Uterus (tissue), 3 donors: ENCODE measurements at regions not wholly inside any gene's neighbourhood (a gene's known extent, or its start where the extent isn't known, plus 50 kb on each side); places are given as distances from the start of the nearest gene placed in this dataset.

Experiments used
- DNase-seq, 2 donors: peaks; one replicate each; pipeline ENCODE4 v3.0.0-alpha.2; 2019 to 2020
- H3K27ac ChIP-seq, 2 donors: fragments of 200-600 bp; sonication (generic); 1 replicate in 1 of 2; 2 replicates in 1 of 2; pipeline ENCODE4 v1.5.1; 2016 to 2018
- H3K27me3 ChIP-seq, 2 donors: fragments of 200-600 bp; sonication (generic); one replicate each; pipeline ENCODE4 v1.5.1; 2018 to 2019; ENCODE audit warnings: control low read depth in 1 of 2
- H3K36me3 ChIP-seq, 2 donors: fragments of 200-600 bp; sonication (generic); one replicate each; pipeline ENCODE4 v1.5.1; 2019; ENCODE audit warnings: control low read depth in 1 of 2
- H3K4me1 ChIP-seq, 2 donors: fragments of 200-600 bp; sonication (generic); one replicate each; pipeline ENCODE4 v1.5.1; 2018 to 2019; ENCODE audit warnings: control low read depth in 1 of 2
- H3K4me3 ChIP-seq, 2 donors: fragments of 200-600 bp; sonication (generic); 1 replicate in 1 of 2; 2 replicates in 1 of 2; pipeline ENCODE4 v1.5.1; 2018 to 2019; ENCODE audit warnings: mild to moderate bottlenecking in 1 of 2
- H3K9me3 ChIP-seq, 2 donors: fragments of 200-600 bp; sonication (generic); one replicate each; pipeline ENCODE4 v1.5.1; 2019; ENCODE audit warnings: control low read depth in 1 of 2
- CTCF ChIP-seq, 4 experiments: fragments of 200-600 bp in 2 of 4; fragments of 450-650 bp in 2 of 4; sonication (generic) in 2 of 4; IDR thresholded peaks; one replicate each; pipeline ENCODE4 v1.5.1; 2016 to 2019; ENCODE audit warnings: antibody characterized with exemption in 4 of 4, mild to moderate bottlenecking in 2 of 4, moderate library complexity in 1 of 4
- POLR2A ChIP-seq, 2 donors: fragments of 450-650 bp; IDR thresholded peaks; one replicate each; pipeline ENCODE4 v1.6.1; 2016; ENCODE audit warnings: antibody characterized with exemption in 2 of 2, mild to moderate bottlenecking in 1 of 2, moderate library complexity in 1 of 2
- intact Hi-C: fragments of 100-400 bp; cut with DNase I; formaldehyde crosslinking; loops from one replicate; pipeline ENCODE4 v1.15.1; 2023; ENCODE audit warnings: low total_unique reads
- donor health status: DM: yes; HTN: yes; CAD: no.

GRCh38 chr21:25199944-25200343 lies 407.3 kb downstream of the MRPL39 start:
- intact Hi-C loops = no loop called here
- no peaks in the 10 kb centered on the region for H3K4me1 ChIP-seq
- TF ChIP-seq POLR2A (IDR thresholded peaks at IDR 0.05) (no peak), CTCF (IDR thresholded peaks at IDR 0.05) (no peak)

DNA sequence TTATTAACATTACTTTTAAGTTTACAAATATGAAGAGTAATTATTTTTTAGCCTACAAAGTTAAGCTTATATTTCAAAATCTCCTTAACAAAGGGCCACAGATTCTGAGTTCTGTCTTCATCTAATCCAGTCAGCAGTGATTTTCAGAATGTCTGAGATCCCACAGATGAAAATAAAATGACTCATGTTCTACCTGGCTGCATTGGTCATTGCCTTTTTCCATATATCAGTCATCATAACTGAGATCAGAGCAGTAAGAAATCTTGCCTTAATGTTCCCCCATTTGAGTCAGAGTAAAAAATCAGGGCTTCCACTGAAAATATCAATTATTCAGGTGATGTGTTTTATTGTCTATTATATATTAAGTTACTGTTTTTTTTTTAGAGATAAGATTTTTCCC lies 416.1 kb downstream of the MRPL39 start:
- H3K36me3 ChIP-seq = no peaks in the 10 kb centered on the region
- H3K4me3 ChIP-seq = no peak overlapping the region
- no peaks in the 10 kb centered on the region for H3K27me3 ChIP-seq
- TF ChIP-seq CTCF (IDR thresholded peaks at IDR 0.05) (no peak), POLR2A (IDR thresholded peaks at IDR 0.05) (no peak)
- intact Hi-C loops = no loop called here
- H3K4me1 ChIP-seq = no peaks in the 10 kb centered on the region
- H3K9me3 ChIP-seq = no peaks in the 10 kb centered on the region
- H3K27ac ChIP-seq = no peak overlapping the region
- no peak for DNase-seq

More at GRCh38 chr21:25199944-25200343, 407.3 kb downstream of the MRPL39 start:
- H3K9me3 ChIP-seq = no peaks in the 10 kb centered on the region
- H3K27me3 ChIP-seq = no peaks in the 10 kb centered on the region
- H3K36me3 ChIP-seq = no peaks in the 10 kb centered on the region
- no peak for DNase-seq
- H3K4me3 ChIP-seq = no peak overlapping the region
- H3K27ac ChIP-seq = no peak overlapping the region

GRCh38 chr21:25189497-25189896 lies 417.8 kb downstream of the MRPL39 start:
- Histone ChIP-seq H3K4me3 (no peak overlapping the region), H3K9me3 (no peaks in the 10 kb centered on the region), H3K4me1 (no peaks in the 10 kb centered on the region), H3K27ac (no peak overlapping the region), H3K27me3 (no peaks in the 10 kb centered on the region), H3K36me3 (no peaks in the 10 kb centered on the region)
- DNase-seq = no peak
- intact Hi-C loops = no loop called here
- TF ChIP-seq CTCF (IDR thresholded peaks at IDR 0.05) (no peak), POLR2A (IDR thresholded peaks at IDR 0.05) (no peak)

- no peak for TF ChIP-seq CTCF (IDR thresholded peaks at IDR 0.05)
- no peak for TF ChIP-seq POLR2A (IDR thresholded peaks at IDR 0.05)
- Histone ChIP-seq H3K27ac (no peak overlapping the region), H3K4me3 (no peak overlapping the region), H3K27me3 (no peaks in the 10 kb centered on the region), H3K4me1 (no peaks in the 10 kb centered on the region), H3K9me3 (no peaks in the 10 kb centered on the region), H3K36me3 (no peaks in the 10 kb centered on the region)
- no peak for DNase-seq
- intact Hi-C loops = no loop called here
Observed at GRCh38 chr21:25188677-25189079, 418.6 kb downstream of the MRPL39 start.

- Histone ChIP-seq H3K27me3 (no peaks in the 10 kb centered on the region), H3K27ac (no peak overlapping the region), H3K9me3 (no peaks in the 10 kb centered on the region), H3K4me1 (no peaks in the 10 kb centered on the region), H3K4me3 (no peak overlapping the region), H3K36me3 (no peaks in the 10 kb centered on the region)
- TF ChIP-seq CTCF (IDR thresholded peaks at IDR 0.05) (no peak), POLR2A (IDR thresholded peaks at IDR 0.05) (no peak)
- intact Hi-C loops = no loop called here
- DNase-seq = no peak
Observed at GRCh38 chr21:25186273-25186672, 421.0 kb downstream of the MRPL39 start.
